Mesothelial cell of epicardium (in vitro differentiated cells): ENCODE measurements at regions not wholly inside any gene's neighbourhood (a gene's known extent, or its start where the extent isn't known, plus 50 kb on each side); places are given as distances from the start of the nearest gene placed in this dataset.

Experiments
- DNase-seq, 2 experiments: peaks; one replicate each; pipeline ENCODE4 v3.0.0; 2021; ENCODE audit warnings: low spot score in 2 of 2; ENCODE audit not compliant: unreplicated experiment in 2 of 2
- H3K27ac Mint-ChIP-seq: 2 replicates; pipeline ENCODE4 v1.8.0; 2021; ENCODE audit warnings: mixed read lengths
- H3K27me3 Mint-ChIP-seq: 2 replicates; pipeline ENCODE4 v1.8.0; 2021; ENCODE audit warnings: low read depth, mixed read lengths
- H3K36me3 Mint-ChIP-seq: 2 replicates; pipeline ENCODE4 v1.8.0; 2021; ENCODE audit warnings: mixed read lengths
- H3K4me1 Mint-ChIP-seq: 2 replicates; pipeline ENCODE4 v1.8.0; 2021; ENCODE audit warnings: mixed read lengths
- H3K4me3 Mint-ChIP-seq: 2 replicates; pipeline ENCODE4 v1.8.0; 2021; ENCODE audit warnings: mild to moderate bottlenecking, moderate library complexity, mixed read lengths
- H3K9me3 Mint-ChIP-seq: 2 replicates; pipeline ENCODE4 v1.8.0; 2021; ENCODE audit warnings: mixed read lengths
- CTCF ChIP-seq: fragments of 200-600 bp; sonication (generic); IDR thresholded peaks from one replicate; pipeline ENCODE4 v1.5.0; 2021; ENCODE audit warnings: antibody characterized with exemption; ENCODE audit not compliant: unreplicated experiment

GRCh38 chr5:99138911-99139310 lies 210.1 kb upstream of the CHD1 start:
- H3K27me3 Mint-ChIP-seq, result peaks cover 2% of the 10 kb centered on the region
- DNase-seq, result no peak
- peaks cover 17% of the 10 kb centered on the region for H3K9me3 Mint-ChIP-seq
- TF ChIP-seq CTCF, result no peak
- no peaks in the 10 kb centered on the region for H3K4me1 Mint-ChIP-seq
- no peaks in the 10 kb centered on the region for H3K36me3 Mint-ChIP-seq
- no peak overlapping the region for H3K27ac Mint-ChIP-seq
- H3K4me3 Mint-ChIP-seq, result no peak overlapping the region

- Mint-ChIP-seq H3K27me3 (peaks cover 2% of the 10 kb centered on the region), H3K27ac (no peak overlapping the region), H3K9me3 (no peaks in the 10 kb centered on the region), H3K4me1 (no peaks in the 10 kb centered on the region), H3K4me3 (no peak overlapping the region), H3K36me3 (no peaks in the 10 kb centered on the region)
- TF ChIP-seq CTCF, result no peak
- no peak for DNase-seq
Observed at GRCh38 chr5:99133921-99134320, 205.1 kb upstream of the CHD1 start.

GRCh38 chr5:99129768-99130501 lies 201.1 kb upstream of the CHD1 start:
- no peak overlapping the region for H3K4me3 Mint-ChIP-seq
- H3K9me3 Mint-ChIP-seq, result no peaks in the 10 kb centered on the region
- no peaks in the 10 kb centered on the region for H3K36me3 Mint-ChIP-seq
- DNase-seq, result no peak
- H3K27ac Mint-ChIP-seq, result no peak overlapping the region
- TF ChIP-seq CTCF, result no peak
- H3K4me1 Mint-ChIP-seq, result no peaks in the 10 kb centered on the region
- H3K27me3 Mint-ChIP-seq, result peaks cover 2% of the 10 kb centered on the region

GRCh38 chr5:99122976-99123375 lies 194.2 kb upstream of the CHD1 start:
- H3K27me3 Mint-ChIP-seq, result no peaks in the 10 kb centered on the region
- no peak overlapping the region for H3K4me3 Mint-ChIP-seq
- H3K36me3 Mint-ChIP-seq, result no peaks in the 10 kb centered on the region
- no peak for TF ChIP-seq CTCF
- no peak for DNase-seq
- no peak overlapping the region for H3K27ac Mint-ChIP-seq
- H3K9me3 Mint-ChIP-seq, result peaks cover 3% of the 10 kb centered on the region
- no peaks in the 10 kb centered on the region for H3K4me1 Mint-ChIP-seq

- Mint-ChIP-seq H3K9me3 (peaks cover 3% of the 10 kb centered on the region), H3K4me3 (no peak overlapping the region), H3K36me3 (no peaks in the 10 kb centered on the region), H3K27me3 (peaks cover 9% of the 10 kb centered on the region), H3K4me1 (no peaks in the 10 kb centered on the region), H3K27ac (no peak overlapping the region)
- no peak for TF ChIP-seq CTCF
- no peak for DNase-seq
Observed at GRCh38 chr5:99119326-99119725, 190.5 kb upstream of the CHD1 start.

GRCh38 chr5:99116526-99116925 lies 187.7 kb upstream of the CHD1 start:
- Mint-ChIP-seq H3K36me3 (no peaks in the 10 kb centered on the region), H3K4me1 (no peaks in the 10 kb centered on the region), H3K27me3 (peaks cover 11% of the 10 kb centered on the region), H3K4me3 (no peak overlapping the region), H3K27ac (no peak overlapping the region), H3K9me3 (no peaks in the 10 kb centered on the region)
- TF ChIP-seq CTCF, result no peak
- no peak for DNase-seq
